Keratinocyte (primary cell): ENCODE measurements at regions not wholly inside any gene's neighbourhood (a gene's known extent, or its start where the extent isn't known, plus 50 kb on each side); places are given as distances from the start of the nearest gene placed in this dataset.
A peak's percentile ranks its signal among the peaks of the same experiment; 100 is the strongest.

Source experiments
- DNase-seq: peaks from one replicate; pipeline ENCODE4 v3.0.0-alpha.2; 2011; ENCODE audit warnings: low read depth, missing footprints, low spot score
- FAIRE-seq: peaks from 2 replicates; lab custom pipeline; 2011; peaks lifted over from hg19 to GRCh38; lab: Jason Lieb, UNC
- H2AFZ ChIP-seq: 2 replicates; pipeline ENCODE4 v1.6.0; 2012; ENCODE audit warnings: low read length, control low read depth, inconsistent platforms; ENCODE audit not compliant: control insufficient read depth
- H3K27ac ChIP-seq: 2 replicates; pipeline ENCODE4 v1.5.1; 2011; ENCODE audit warnings: low read length; ENCODE audit not compliant: control insufficient read depth, insufficient read depth
- H3K27me3 ChIP-seq: 3 replicates; pipeline ENCODE4 v1.6.0; 2011; ENCODE audit warnings: low read length; ENCODE audit not compliant: control insufficient read depth, insufficient read depth; ENCODE audit errors: extremely low read depth
- H3K36me3 ChIP-seq, 2 experiments: 2 replicates in 1 of 2; 3 replicates in 1 of 2; pipeline ENCODE4 v1.5.1; 2011; ENCODE audit warnings: low read length in 2 of 2, mild to moderate bottlenecking in 1 of 2; ENCODE audit not compliant: control insufficient read depth in 2 of 2, insufficient read depth in 2 of 2; ENCODE audit errors: extremely low read depth in 1 of 2
- H3K4me1 ChIP-seq: 3 replicates; pipeline ENCODE4 v1.5.1; 2011; ENCODE audit warnings: low read length; ENCODE audit not compliant: control insufficient read depth, insufficient read depth; ENCODE audit errors: extremely low read depth
- H3K4me2 ChIP-seq: 3 replicates; pipeline ENCODE4 v1.6.0; 2011; ENCODE audit warnings: low read depth, low read length; ENCODE audit not compliant: control insufficient read depth, insufficient read depth; ENCODE audit errors: extremely low read depth
- H3K4me3 ChIP-seq, 3 experiments: fragments of 200-600 bp in 1 of 3; sonication (generic) in 1 of 3; 2 replicates in 2 of 3; 3 replicates in 1 of 3; pipeline ENCODE4 v1.5.1; 2011 to 2016; ENCODE audit warnings: low read length in 3 of 3, mild to moderate bottlenecking in 3 of 3, control low read depth in 2 of 3, inconsistent platforms in 1 of 3, low read depth in 1 of 3, mixed read lengths in 1 of 3, mixed run types in 1 of 3, moderate library complexity in 1 of 3; ENCODE audit not compliant: control insufficient read depth in 2 of 3, insufficient read depth in 2 of 3; ENCODE audit errors: extremely low read depth in 1 of 3
- H3K79me2 ChIP-seq: 2 replicates; pipeline ENCODE4 v1.6.0; 2012; ENCODE audit warnings: low read length; ENCODE audit not compliant: control insufficient read depth, insufficient read depth
- H3K9ac ChIP-seq: 3 replicates; pipeline ENCODE4 v1.6.0; 2011; ENCODE audit warnings: low read length; ENCODE audit not compliant: control insufficient read depth, insufficient read depth; ENCODE audit errors: extremely low read depth
- H3K9me1 ChIP-seq: 3 replicates; pipeline ENCODE4 v1.6.0; 2011; ENCODE audit warnings: low read length; ENCODE audit not compliant: control insufficient read depth, insufficient read depth; ENCODE audit errors: extremely low read depth
- H3K9me3 ChIP-seq: 2 replicates; pipeline ENCODE4 v1.5.1; 2012; ENCODE audit warnings: low read depth, low read length; ENCODE audit not compliant: control insufficient read depth
- H4K20me1 ChIP-seq: 3 replicates; pipeline ENCODE4 v1.6.0; 2011; ENCODE audit warnings: low read length; ENCODE audit not compliant: control insufficient read depth, insufficient read depth; ENCODE audit errors: extremely low read depth
- EZH2 ChIP-seq: IDR thresholded peaks from one replicate; pipeline ENCODE4 v1.6.1; 2012; ENCODE audit warnings: inconsistent platforms, mild to moderate bottlenecking, low read length, moderate library complexity
- dilution Hi-C: fragments of 300-500 bp; cut with MboI; formaldehyde crosslinking; loops from one replicate; pipeline ENCODE4 v1.7.0; 2020; ENCODE audit warnings: low sequenced_read_pairs; ENCODE audit not compliant: extremely low pct_ligation_motif_present
- TF ChIP-seq, protein P1 (sequence below), 3 experiments: IDR thresholded peaks in 1 of 3; conservative IDR thresholded peaks in 1 of 3; optimal IDR thresholded peaks in 1 of 3; 2 replicates in 2 of 3; 3 replicates in 1 of 3; pipeline versions ENCODE3 to v1.5.1; 2011; ENCODE audit warnings: low read length in 3 of 3, mild to moderate bottlenecking in 3 of 3, moderate library complexity in 2 of 3, control low read depth in 1 of 3, inconsistent platforms in 1 of 3; ENCODE audit not compliant: insufficient read depth in 2 of 3; ENCODE audit errors: extremely low read depth in 1 of 3

DNA sequence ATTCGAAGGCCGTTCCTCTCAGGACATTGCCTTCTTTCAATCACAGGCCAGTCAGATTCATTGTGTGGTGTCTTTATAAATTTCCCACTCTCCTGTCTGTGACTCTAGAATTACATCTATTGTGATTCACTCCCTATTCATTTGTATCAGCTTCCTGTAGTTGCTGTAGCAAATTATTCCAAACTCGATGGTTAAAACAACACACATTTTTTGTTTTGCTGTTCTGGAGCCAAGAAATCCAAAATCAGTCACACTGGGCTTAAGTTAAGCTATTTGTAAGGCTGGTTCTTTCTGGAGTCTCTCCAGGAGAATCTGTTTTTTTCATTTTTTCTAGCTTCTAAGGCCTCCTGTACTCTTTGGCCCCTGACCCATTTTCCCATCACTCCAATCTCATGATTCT, 1487.0 kb upstream of the SLC10A2 start:
- Histone ChIP-seq H3K27me3 (no peaks in the 10 kb centered on the region), H3K9ac (no peak overlapping the region), H3K9me3 (no peaks in the 10 kb centered on the region), H3K27ac (no peak overlapping the region), H3K9me1 (no peaks in the 10 kb centered on the region), H4K20me1 (no peaks in the 10 kb centered on the region), H2AFZ (no peak overlapping the region), H3K79me2 (no peaks in the 10 kb centered on the region), H3K4me3 (no peak overlapping the region), H3K4me1 (no peaks in the 10 kb centered on the region), H3K36me3 (no peaks in the 10 kb centered on the region), H3K4me2 (no peak overlapping the region)
- DNase-seq: no peak
- no peak for FAIRE-seq
- no peak for TF ChIP-seq EZH2
- TF ChIP-seq, protein P1, sequence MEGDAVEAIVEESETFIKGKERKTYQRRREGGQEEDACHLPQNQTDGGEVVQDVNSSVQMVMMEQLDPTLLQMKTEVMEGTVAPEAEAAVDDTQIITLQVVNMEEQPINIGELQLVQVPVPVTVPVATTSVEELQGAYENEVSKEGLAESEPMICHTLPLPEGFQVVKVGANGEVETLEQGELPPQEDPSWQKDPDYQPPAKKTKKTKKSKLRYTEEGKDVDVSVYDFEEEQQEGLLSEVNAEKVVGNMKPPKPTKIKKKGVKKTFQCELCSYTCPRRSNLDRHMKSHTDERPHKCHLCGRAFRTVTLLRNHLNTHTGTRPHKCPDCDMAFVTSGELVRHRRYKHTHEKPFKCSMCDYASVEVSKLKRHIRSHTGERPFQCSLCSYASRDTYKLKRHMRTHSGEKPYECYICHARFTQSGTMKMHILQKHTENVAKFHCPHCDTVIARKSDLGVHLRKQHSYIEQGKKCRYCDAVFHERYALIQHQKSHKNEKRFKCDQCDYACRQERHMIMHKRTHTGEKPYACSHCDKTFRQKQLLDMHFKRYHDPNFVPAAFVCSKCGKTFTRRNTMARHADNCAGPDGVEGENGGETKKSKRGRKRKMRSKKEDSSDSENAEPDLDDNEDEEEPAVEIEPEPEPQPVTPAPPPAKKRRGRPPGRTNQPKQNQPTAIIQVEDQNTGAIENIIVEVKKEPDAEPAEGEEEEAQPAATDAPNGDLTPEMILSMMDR (optimal IDR thresholded peaks at IDR 0.05 in 1 of 3, IDR thresholded peaks at IDR 0.05 in 1 of 3, conservative IDR thresholded peaks at IDR 0.05 in 1 of 3; ENCODE audit: extremely low read depth in 1 of 3, insufficient read depth in 2 of 3, low read length in 3 of 3): no peak
- dilution Hi-C loops: no loop called here

DNA sequence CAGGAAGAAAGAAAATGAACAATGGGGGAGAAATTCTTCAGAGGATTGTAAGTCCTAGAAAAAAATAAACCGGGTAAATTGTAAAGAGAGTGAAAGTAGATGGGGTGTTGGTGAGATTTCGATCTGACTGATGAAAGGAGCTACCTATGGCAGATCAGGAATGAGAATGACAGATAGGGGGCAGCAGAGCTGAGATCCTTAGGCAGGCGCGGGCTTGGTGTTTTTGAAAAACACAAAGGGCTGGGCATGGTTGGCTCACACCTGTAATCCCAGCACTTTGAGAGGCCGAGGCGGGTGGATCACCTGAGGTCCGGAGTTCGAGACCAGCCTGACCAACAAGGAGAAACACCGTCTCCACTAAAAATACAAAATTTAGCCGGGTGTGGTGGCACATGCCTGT, 1468.6 kb upstream of the SLC10A2 start:
- H3K4me1 ChIP-seq: no peaks in the 10 kb centered on the region
- no peaks in the 10 kb centered on the region for H3K79me2 ChIP-seq
- dilution Hi-C loops: no loop called here
- no peak overlapping the region for H3K4me3 ChIP-seq
- no peaks in the 10 kb centered on the region for H4K20me1 ChIP-seq
- no peak for DNase-seq
- TF ChIP-seq EZH2: no peak
- TF ChIP-seq, protein P1 (optimal IDR thresholded peaks at IDR 0.05 in 1 of 3, IDR thresholded peaks at IDR 0.05 in 1 of 3, conservative IDR thresholded peaks at IDR 0.05 in 1 of 3; ENCODE audit: extremely low read depth in 1 of 3, insufficient read depth in 2 of 3, low read length in 3 of 3): peak in 1 of 3 experiments; percentile 12
- no peak for FAIRE-seq
- H3K36me3 ChIP-seq: no peaks in the 10 kb centered on the region
- no peaks in the 10 kb centered on the region for H3K9me3 ChIP-seq
- H3K4me2 ChIP-seq: no peak overlapping the region
- H3K9ac ChIP-seq: no peak overlapping the region
- H3K27me3 ChIP-seq: no peaks in the 10 kb centered on the region
- H3K27ac ChIP-seq: no peak overlapping the region
- no peak overlapping the region for H2AFZ ChIP-seq
- no peaks in the 10 kb centered on the region for H3K9me1 ChIP-seq
